Erythroblast (primary cell): ENCODE measurements at regions not wholly inside any gene's neighbourhood (a gene's known extent, or its start where the extent isn't known, plus 50 kb on each side); places are given as distances from the start of the nearest gene placed in this dataset.

Experiments
- GATA1 ChIP-seq: IDR thresholded peaks from 2 replicates; pipeline ENCODE4 v1.6.1; 2011; ENCODE audit warnings: low read depth, mild to moderate bottlenecking, control low read depth, low read length, moderate library complexity
- POLR2A ChIP-seq: IDR thresholded peaks from 2 replicates; pipeline ENCODE4 v1.6.1; 2011; ENCODE audit warnings: mild to moderate bottlenecking, low read length

GRCh38 chr10:4503076-4503475, 322.9 kb upstream of the AKR1E2 start:
- TF ChIP-seq POLR2A (no peak), GATA1 (no peak)
